LoVo (cell line): ENCODE measurements at regions not wholly inside any gene's neighbourhood (a gene's known extent, or its start where the extent isn't known, plus 50 kb on each side); places are given as distances from the start of the nearest gene placed in this dataset.
A peak's percentile ranks its signal among the peaks of the same experiment; 100 is the strongest.
"Not testable (repeated sequence)": the region's sequence is repeated elsewhere in the genome, so short reads cannot be mapped to it uniquely, and the experiment has no call there.

ENCODE experiments used
- DNase-seq: peaks from one replicate; pipeline ENCODE4 v3.0.0-alpha.2; 2016; ENCODE audit warnings: low spot score

- DNase-seq = no peak
Observed at GRCh38 chr5:124619121-124619520, 127.3 kb downstream of the ZNF608 start.

- DNase-seq = no peak
Observed at GRCh38 chr5:124617787-124618186, 128.7 kb downstream of the ZNF608 start.

- no peak for DNase-seq
Observed at GRCh38 chr5:124614836-124615385, 131.5 kb downstream of the ZNF608 start.

GRCh38 chr5:124614105-124614504, 132.3 kb downstream of the ZNF608 start:
- no peak for DNase-seq

- no peak for DNase-seq
Observed at GRCh38 chr5:124613273-124613953, 133.0 kb downstream of the ZNF608 start.

GRCh38 chr5:124612023-124612422, 134.4 kb downstream of the ZNF608 start:
- no peak for DNase-seq

GRCh38 chr5:124611262-124611661, 135.2 kb downstream of the ZNF608 start:
- not testable (repeated sequence) for DNase-seq

- DNase-seq = not testable (repeated sequence)
Observed at GRCh38 chr5:124609685-124610084, 136.8 kb downstream of the ZNF608 start.

- no peak for DNase-seq
Observed at GRCh38 chr5:124606543-124606942, 139.9 kb downstream of the ZNF608 start.

GRCh38 chr5:124606093-124606492, 140.3 kb downstream of the ZNF608 start:
- no peak for DNase-seq

GRCh38 chr5:124605541-124605940, 140.9 kb downstream of the ZNF608 start:
- DNase-seq = no peak

GRCh38 chr5:124604419-124604818, 142.0 kb downstream of the ZNF608 start:
- no peak for DNase-seq

- no peak for DNase-seq
Observed at GRCh38 chr5:124602925-124603650, 143.4 kb downstream of the ZNF608 start.

- peak; percentile 41 for DNase-seq
Observed at GRCh38 chr5:124599028-124599973, 147.1 kb downstream of the ZNF608 start.

GRCh38 chr5:124596595-124597421, 149.6 kb downstream of the ZNF608 start:
- peak; percentile 78 for DNase-seq

GRCh38 chr5:124593952-124594351, 152.5 kb downstream of the ZNF608 start:
- no peak for DNase-seq

GRCh38 chr5:124592891-124593290, 153.5 kb downstream of the ZNF608 start:
- DNase-seq = no peak

GRCh38 chr5:124591583-124591982, 154.9 kb downstream of the ZNF608 start:
- no peak for DNase-seq

- no peak for DNase-seq
Observed at GRCh38 chr5:124590686-124591085, 155.8 kb downstream of the ZNF608 start.

GRCh38 chr5:124587280-124587679, 159.2 kb downstream of the ZNF608 start:
- no peak for DNase-seq

- DNase-seq = no peak
Observed at GRCh38 chr5:124584991-124585715, 161.3 kb downstream of the ZNF608 start.
